Prostate gland (tissue), 2 donors: ENCODE measurements at regions not wholly inside any gene's neighbourhood (a gene's known extent, or its start where the extent isn't known, plus 50 kb on each side); places are given as distances from the start of the nearest gene placed in this dataset.

Source experiments
- DNase-seq: peaks from one replicate; pipeline ENCODE4 v3.0.0-alpha.2; 2019; ENCODE audit warnings: low spot score
- H3K27ac ChIP-seq, 2 donors: fragments of 200-600 bp; sonication (generic); 2 replicates each; pipeline ENCODE4 v1.5.1; 2017 to 2019
- H3K27me3 ChIP-seq: fragments of 200-600 bp; sonication (generic); replicated peaks from 2 replicates; pipeline ENCODE4 v1.5.1; 2019; ENCODE audit not compliant: insufficient read depth
- H3K36me3 ChIP-seq, 2 donors: fragments of 200-600 bp; sonication (generic); 1 replicate in 1 of 2; 2 replicates in 1 of 2; pipeline versions ENCODE4 v1.5.1 to v1.8.1; 2017 to 2019
- H3K4me1 ChIP-seq: fragments of 200-600 bp; sonication (generic); replicated peaks from 2 replicates; pipeline ENCODE4 v1.5.1; 2019
- H3K4me3 ChIP-seq, 2 donors: fragments of 200-600 bp; sonication (generic); 2 replicates each; pipeline ENCODE4 v1.5.1; 2017 to 2019
- H3K9me3 ChIP-seq: fragments of 200-600 bp; sonication (generic); 2 replicates; pipeline ENCODE4 v1.5.1; 2017
- CTCF ChIP-seq, 4 experiments: fragments of 200-600 bp in 2 of 4; fragments of 450-650 bp in 2 of 4; sonication (generic) in 2 of 4; IDR thresholded peaks; 1 replicate in 3 of 4; 2 replicates in 1 of 4; pipeline ENCODE4 v1.5.1; 2016 to 2019; ENCODE audit warnings: antibody characterized with exemption in 4 of 4, mild to moderate bottlenecking in 2 of 4, moderate library complexity in 2 of 4
- POLR2A ChIP-seq: fragments of 450-650 bp; IDR thresholded peaks from one replicate; pipeline ENCODE4 v1.6.1; 2016; ENCODE audit warnings: antibody characterized with exemption, mild to moderate bottlenecking
- POLR2AphosphoS5 ChIP-seq: sonication (generic); formaldehyde crosslinking; IDR thresholded peaks from one replicate; pipeline ENCODE4 v1.6.1; 2017; ENCODE audit warnings: antibody characterized with exemption
- WGBS: methylation state at CpG from one replicate; pipeline ENCODE4 v1.1.5; 2018; 5-methylcytosine and 5-hydroxymethylcytosine counted together
- intact Hi-C: fragments of 100-400 bp; cut with DNase I; formaldehyde crosslinking; loops from one replicate; pipeline ENCODE4 v1.14.2; 2022

- intact Hi-C loops: no loop called here
- H3K27ac ChIP-seq: no peak overlapping the region
- no peaks in the 10 kb centered on the region for H3K4me1 ChIP-seq
Observed at GRCh38 chr12:19576506-19577280, 137.4 kb downstream of the AEBP2 start.

DNA sequence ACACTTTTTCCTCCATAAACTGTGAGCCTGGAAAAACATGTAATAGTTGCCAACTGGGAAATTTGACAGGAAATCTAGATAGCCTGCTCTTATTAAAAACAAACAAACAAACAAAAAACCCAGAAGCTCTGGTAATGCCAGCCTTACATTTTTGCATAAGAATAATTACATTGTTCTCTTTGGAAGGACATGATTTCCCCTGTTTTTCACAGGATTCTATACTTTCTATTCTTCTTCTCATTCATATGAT lies 137.9 kb downstream of the AEBP2 start:
- Histone ChIP-seq H3K27ac (no peak overlapping the region), H3K27me3 (no peaks in the 10 kb centered on the region), H3K9me3 (no peaks in the 10 kb centered on the region), H3K4me3 (no peak overlapping the region), H3K36me3 (no peaks in the 10 kb centered on the region), H3K4me1 (no peaks in the 10 kb centered on the region)
- TF ChIP-seq POLR2AphosphoS5: no peak
- no peak for TF ChIP-seq CTCF (IDR thresholded peaks at IDR 0.05)
- TF ChIP-seq POLR2A: no peak
- intact Hi-C loops: no loop called here
- DNase-seq: no peak

More at GRCh38 chr12:19576506-19577280, 137.4 kb downstream of the AEBP2 start:
- Histone ChIP-seq H3K9me3 (no peaks in the 10 kb centered on the region), H3K36me3 (no peaks in the 10 kb centered on the region), H3K4me3 (no peak overlapping the region), H3K27me3 (no peaks in the 10 kb centered on the region)
- no peak for DNase-seq
- TF ChIP-seq POLR2A: no peak
- TF ChIP-seq CTCF (IDR thresholded peaks at IDR 0.05): no peak
- no peak for TF ChIP-seq POLR2AphosphoS5
- WGBS: 62% methylated on average over 2 of the region's 2 CpGs

- Histone ChIP-seq H3K4me3 (no peak overlapping the region), H3K27ac (no peak overlapping the region), H3K27me3 (no peaks in the 10 kb centered on the region), H3K9me3 (no peaks in the 10 kb centered on the region), H3K36me3 (no peaks in the 10 kb centered on the region), H3K4me1 (no peaks in the 10 kb centered on the region)
- intact Hi-C loops: no loop called here
- no peak for DNase-seq
- TF ChIP-seq CTCF (IDR thresholded peaks at IDR 0.05) (no peak), POLR2AphosphoS5 (no peak), POLR2A (no peak)
- WGBS: 97% methylated on average over 4 of the region's 4 CpGs
Observed at GRCh38 chr12:19584732-19585131, 145.4 kb downstream of the AEBP2 start.

GRCh38 chr12:19588951-19589350 lies 149.7 kb downstream of the AEBP2 start:
- no peak overlapping the region for H3K27ac ChIP-seq
- WGBS: 96% methylated on average over 5 of the region's 5 CpGs
- no peaks in the 10 kb centered on the region for H3K36me3 ChIP-seq
- H3K4me3 ChIP-seq: no peak overlapping the region
- no peaks in the 10 kb centered on the region for H3K4me1 ChIP-seq
- intact Hi-C loops: no loop called here
- no peaks in the 10 kb centered on the region for H3K9me3 ChIP-seq
- TF ChIP-seq POLR2AphosphoS5 (no peak), CTCF (IDR thresholded peaks at IDR 0.05) (no peak), POLR2A (no peak)
- no peaks in the 10 kb centered on the region for H3K27me3 ChIP-seq
- no peak for DNase-seq

DNA sequence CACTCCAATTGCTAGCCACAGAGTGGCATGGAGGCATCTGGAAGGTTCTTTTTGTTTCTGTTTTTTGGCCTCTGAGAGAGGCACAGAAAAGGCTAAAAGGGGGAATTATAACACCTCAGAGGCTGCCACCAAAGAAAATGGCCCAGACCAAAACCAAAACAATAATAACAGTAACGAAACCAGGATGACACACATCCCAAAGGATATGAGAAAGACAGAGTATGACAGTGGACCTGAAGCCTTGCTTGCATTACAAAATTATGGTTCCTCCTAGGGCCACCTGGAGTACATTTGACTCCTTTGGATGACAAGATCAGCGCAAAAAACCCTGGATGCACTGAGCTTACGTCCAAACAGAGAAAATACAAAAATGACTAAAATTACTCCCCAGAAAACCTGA lies 152.7 kb downstream of the AEBP2 start:
- intact Hi-C loops: no loop called here
- TF ChIP-seq CTCF (IDR thresholded peaks at IDR 0.05) (no peak), POLR2A (no peak), POLR2AphosphoS5 (no peak)
- WGBS: 94% methylated on average over 3 of the region's 3 CpGs

More for the DNA sequence above, 152.7 kb downstream of the AEBP2 start:
- Histone ChIP-seq H3K27ac (no peak overlapping the region), H3K36me3 (no peaks in the 10 kb centered on the region), H3K9me3 (no peaks in the 10 kb centered on the region), H3K27me3 (no peaks in the 10 kb centered on the region), H3K4me3 (no peak overlapping the region), H3K4me1 (no peaks in the 10 kb centered on the region)
- no peak for DNase-seq
